NCI-H1694 treated with DMSO at 0.1 percent for 48 hours (cell line): ENCODE measurements at regions not wholly inside any gene's neighbourhood (a gene's known extent, or its start where the extent isn't known, plus 50 kb on each side); places are given as distances from the start of the nearest gene placed in this dataset.

Experiments used
- DNase-seq: peaks from one replicate; lab custom pipeline; 2025; lab: John Stamatoyannopoulos, UW

- DNase-seq, result no peak
Measured at GRCh38 chr15:69982037-69982436, 115.7 kb downstream of the TLE3 start.

- no peak for DNase-seq
Measured at GRCh38 chr15:69983696-69984265, 113.9 kb downstream of the TLE3 start.

GRCh38 chr15:69987492-69988489 is 109.9 kb downstream of the TLE3 start:
- no peak for DNase-seq

GRCh38 chr15:69988541-69989225 is 109.0 kb downstream of the TLE3 start:
- no peak for DNase-seq

- DNase-seq, result peak; percentile 32
Measured at GRCh38 chr15:69990566-69991421, 106.9 kb downstream of the TLE3 start.

GRCh38 chr15:69991551-69991980 is 106.2 kb downstream of the TLE3 start:
- DNase-seq, result no peak

- DNase-seq, result no peak
Measured at GRCh38 chr15:69992348-69992747, 105.4 kb downstream of the TLE3 start.

- no peak for DNase-seq
Measured at GRCh38 chr15:69994429-69995205, 103.1 kb downstream of the TLE3 start.

- peak; percentile 37 for DNase-seq
Measured at GRCh38 chr15:69996321-69997160, 101.2 kb downstream of the TLE3 start.

- no peak for DNase-seq
Measured at GRCh38 chr15:69997161-69997485, 100.6 kb downstream of the TLE3 start.
